Kasumi-1 (cell line): ENCODE measurements at regions not wholly inside any gene's neighbourhood (a gene's known extent, or its start where the extent isn't known, plus 50 kb on each side); places are given as distances from the start of the nearest gene placed in this dataset.
"Not testable (repeated sequence)": the region's sequence is repeated elsewhere in the genome, so short reads cannot be mapped to it uniquely, and the experiment has no call there.

Experiments used
- DNase-seq, 2 experiments: peaks; one replicate each; lab custom pipeline; 2025; lab: John Stamatoyannopoulos, UW

DNA sequence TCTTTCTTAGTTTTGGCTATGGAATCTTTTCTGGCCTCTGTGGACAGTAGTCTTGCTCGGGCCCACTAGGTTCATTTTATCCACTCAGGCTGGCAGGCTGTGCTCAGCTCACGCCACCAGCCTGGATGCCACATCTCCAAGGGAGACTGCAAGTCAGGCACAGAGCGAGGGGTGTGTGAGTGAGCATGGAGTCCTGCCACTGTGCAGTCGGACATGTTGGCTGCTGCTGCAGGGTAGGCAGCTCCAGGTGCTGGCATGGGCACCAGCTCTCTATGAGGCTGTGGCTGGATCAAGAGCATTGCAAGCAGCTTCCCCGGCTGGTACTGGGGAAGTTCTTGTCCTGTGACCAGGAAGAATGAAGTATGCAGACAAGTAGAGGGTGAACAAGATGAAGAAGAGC is 158.9 kb downstream of the PCTP start:
- DNase-seq = no peak

DNA sequence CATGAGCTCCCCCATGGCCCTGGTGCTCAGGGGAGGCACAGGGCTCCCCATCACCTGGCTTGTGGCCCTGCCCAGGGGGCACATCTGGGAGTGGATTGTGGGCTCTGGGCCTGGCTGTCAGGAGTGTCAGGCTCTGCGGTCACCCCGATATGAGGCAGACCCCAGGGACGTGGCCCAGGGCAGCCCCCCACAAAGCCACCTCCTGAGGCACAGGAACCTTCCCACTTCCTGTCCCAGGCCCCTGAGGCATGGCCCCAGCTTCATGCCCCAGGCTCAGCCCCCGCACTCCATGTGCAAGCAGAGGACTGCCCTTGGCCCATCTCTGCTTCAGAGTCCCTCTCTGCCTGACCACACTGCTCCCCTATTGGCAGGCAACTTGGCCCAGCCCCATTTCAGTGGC is 160.3 kb downstream of the PCTP start:
- DNase-seq = no peak

DNA sequence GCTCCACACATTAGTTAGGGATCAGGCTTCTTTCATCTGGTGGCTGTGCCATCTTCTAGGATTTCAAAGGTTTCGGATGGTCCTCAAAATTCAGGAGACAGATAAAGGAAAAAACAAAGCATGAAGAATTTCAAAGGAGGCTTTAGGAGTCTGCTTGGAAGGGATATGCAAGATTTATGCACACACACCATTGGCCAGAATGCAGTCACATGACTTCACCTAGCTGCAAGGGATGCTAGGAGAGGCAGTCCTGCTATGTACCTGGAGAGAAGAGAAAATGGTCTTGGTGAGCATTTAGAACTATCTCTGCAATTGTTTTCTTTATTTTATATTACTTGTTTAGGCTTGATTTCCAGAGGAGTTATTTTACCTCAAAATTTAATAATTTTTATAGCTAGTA is 174.6 kb downstream of the PCTP start:
- no peak for DNase-seq

DNA sequence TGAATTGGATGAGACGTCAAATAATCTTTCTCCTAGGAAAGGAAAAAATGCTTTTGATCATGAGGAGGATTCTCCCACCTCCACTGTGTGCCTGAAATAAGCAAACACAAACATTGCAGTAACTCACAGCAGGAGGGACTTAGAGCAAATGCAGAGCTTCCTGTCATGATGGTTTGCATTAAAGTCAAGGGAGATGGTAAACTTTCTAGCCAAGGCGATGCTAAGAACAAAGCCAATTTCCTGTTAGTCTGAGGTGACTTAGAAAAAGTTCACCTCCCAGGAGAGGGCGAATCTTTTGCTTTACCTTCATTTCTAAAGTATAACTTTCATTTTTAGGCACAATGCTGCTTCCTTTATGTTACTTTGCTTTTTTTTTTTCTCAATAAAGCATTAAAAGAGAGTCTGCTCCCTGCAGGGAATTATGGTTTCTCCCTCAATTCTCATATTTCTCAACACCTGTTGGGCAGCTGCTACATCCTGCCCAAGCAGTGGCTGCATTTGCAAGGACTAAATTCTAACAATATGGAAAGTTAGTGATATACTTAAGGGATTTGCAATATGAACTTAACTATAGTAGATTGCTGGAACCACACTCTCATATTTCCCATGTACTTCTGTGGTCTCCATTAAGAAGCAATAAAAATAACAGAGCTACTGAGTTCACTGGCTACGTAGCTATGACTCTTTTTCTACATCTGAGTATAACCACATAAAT is 175.6 kb downstream of the PCTP start:
- no peak for DNase-seq

DNA sequence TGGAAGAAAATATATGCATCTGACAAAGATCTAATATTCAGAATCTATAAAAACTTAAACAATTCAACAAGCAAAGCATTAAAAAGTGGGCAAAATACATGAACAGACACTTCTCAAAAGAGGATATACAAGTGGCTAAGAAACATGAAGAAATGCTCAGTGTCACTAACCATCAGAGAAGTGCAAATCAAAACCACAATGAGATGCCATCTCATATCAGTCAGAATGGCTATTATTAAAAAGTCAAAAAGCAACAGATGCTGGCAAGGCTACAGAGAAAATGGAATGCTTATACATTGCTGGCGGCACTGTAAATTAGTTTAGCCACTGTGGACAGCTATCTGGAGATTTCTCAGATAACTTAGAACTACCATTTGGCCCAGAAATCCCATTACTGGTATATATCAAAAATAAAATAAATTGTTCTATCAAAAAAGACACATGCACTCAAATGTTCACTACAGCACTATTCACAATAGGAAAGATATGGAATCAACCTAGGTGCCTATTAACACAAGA is 179.5 kb downstream of the PCTP start:
- DNase-seq = no peak

DNA sequence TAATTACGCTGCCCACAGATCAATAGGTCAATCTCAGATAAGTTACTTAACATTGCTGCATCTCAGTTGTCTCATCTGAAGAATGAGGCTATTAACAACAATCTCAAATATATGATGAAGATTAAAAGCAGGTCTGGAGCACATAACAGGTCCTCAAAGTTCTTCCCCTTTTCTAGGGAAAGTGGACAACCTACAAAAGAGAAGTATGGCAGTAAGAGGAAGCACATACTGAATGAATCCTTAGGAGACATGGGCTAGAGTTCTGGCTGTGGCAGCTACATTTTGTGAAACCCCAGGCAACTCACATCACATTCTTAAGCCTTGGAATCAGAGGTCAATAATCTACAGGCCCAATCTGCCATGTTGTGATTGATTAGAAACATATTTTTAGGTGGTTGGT is 180.6 kb downstream of the PCTP start:
- DNase-seq = peak; percentile 82 to 86

DNA sequence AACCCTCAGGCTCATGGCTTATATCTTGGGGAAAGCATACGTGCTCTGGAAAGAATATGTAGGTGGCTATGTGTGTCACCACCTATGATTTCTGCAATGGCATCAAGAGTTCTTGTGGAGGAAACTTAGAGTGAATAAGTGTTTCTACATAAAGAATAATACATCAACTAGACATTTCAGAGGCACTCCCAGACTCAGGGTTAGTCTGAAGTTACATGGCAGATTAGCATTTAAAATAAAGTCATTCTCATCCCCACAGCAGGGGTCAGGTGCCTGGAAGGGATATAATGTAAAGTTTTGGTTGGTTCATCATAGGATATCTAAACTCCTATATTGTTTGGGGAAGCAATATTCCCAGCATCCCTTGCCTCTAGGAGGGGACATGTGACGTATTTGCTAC is 182.1 kb downstream of the PCTP start:
- no peak for DNase-seq

DNA sequence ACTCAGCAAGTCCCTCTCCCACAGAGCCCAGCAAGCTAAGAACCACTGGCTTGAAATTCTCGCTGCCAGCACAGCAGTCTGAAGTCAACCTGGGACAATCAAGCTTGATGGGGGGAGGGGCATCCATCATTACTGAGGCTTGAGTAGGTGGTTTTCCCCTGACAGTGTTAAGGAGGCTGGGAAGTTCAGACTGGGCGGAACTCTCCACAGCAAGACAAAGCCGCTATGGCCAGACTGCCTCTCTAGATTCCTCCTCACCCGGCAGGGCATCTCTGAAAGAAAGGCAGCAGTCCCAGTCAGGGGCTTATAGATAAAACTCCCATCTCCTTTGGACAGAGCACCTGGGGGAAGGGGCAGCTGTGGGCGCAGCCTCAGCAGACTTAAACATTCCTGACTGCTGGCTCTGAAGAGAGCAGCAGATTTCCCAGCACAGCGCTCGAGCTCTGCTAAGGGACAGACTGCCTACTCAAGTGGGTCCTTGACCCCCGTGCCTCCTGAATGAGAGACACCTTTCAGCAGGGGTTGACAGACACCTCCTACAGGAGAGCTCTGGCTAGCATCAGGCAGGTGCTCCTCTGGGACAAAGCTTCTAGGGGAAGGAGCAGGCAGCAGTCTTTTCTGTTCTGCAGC is 188.4 kb downstream of the PCTP start:
- not testable (repeated sequence) for DNase-seq

DNA sequence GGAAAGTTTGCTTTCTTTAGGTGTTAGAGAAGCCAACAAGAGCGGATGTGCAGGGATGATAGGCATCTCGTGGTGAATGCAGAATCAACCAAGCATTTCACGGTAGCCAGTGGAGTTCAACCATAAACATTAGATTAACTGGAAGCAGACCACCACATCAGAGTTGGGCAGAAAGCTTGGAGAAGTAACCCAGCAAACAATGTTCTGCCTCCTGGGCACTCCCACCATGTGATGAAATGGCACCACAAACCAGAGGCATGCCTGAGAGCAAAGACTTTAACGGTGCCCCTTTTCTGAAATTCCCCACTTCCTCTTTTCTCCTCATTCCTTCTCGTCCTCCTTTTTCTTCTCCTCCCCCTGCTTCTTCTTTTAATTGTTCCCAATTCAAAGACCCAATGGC is 193.5 kb upstream of the ANKFN1 start:
- DNase-seq = peak; percentile 66 to 71

DNA sequence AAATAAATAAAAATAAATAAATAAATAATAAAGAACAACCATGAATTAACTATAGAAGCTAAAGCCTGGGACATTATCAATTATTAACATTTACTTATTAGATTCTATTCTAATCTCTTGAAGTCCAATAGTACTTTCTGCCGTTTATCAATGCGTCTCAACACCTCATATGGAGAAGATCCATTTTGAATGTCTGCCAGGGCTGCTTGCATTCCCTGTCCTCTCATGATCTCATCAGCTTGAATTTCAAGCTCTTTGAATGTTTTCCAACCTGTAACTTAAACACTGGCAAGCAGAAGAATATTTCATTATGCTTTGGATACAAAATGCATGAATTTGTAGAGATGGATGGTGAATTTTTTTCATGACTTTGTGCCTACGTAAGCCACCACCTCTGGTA is 191.9 kb upstream of the ANKFN1 start:
- DNase-seq = no peak

DNA sequence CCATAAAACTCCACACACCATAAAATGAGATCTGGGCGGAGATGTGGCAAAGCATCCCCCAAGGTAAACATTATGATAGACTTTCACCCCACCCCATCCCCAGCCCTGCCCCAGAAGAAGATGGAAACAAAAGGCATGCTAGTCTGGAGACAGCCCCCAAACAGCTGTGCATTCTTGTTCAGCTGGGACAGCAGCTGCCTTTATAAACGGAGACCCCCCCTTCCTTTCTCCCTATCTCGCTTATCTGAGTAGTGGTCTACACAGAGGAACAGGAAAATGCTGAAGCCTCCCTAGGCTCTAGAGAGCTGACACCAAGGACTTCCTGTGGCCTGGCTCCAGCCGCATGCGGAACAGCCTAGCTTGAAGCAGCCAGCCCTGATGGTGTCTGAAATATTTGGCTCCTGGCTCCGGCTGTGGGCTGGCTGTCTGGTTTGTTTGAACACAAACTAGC is 190.3 kb upstream of the ANKFN1 start:
- peak; percentile 58 to 61 for DNase-seq

DNA sequence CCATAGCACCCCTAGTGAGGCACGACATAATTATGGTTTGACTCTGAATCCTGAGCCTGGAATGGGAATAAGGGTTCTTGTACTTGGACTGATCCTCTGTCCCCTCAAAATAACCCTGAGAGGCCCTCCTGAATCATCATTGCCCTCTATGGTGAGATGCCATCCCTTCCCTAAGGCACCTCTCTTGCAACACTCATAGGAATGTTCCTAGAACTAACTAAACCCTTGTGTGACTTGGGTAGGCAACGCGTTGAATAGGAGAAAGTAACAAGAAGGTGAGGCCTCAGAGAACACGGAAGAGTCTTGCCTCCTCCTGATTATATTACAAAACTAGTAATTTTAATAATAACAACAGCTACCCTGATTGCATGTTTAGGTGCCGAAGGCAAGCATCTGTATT is 189.1 kb upstream of the ANKFN1 start:
- no peak for DNase-seq

DNA sequence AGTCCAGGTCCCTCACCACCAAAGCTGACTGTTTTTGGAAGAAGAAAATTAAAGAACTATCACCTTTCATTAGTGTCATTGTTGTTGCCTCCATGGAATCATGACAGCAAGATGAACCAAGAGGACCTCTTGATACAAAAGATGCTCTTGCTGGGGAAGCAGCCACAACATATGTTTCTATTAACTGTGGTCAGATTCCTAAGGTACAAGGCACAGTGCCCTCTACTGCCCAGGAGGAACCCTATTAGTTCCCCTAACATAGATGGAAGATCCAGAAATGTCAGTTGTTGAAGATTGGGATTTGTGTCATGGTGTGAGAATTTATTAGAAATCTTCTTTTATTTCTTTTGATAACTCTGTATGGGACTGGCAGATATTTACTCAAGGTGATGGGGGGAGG is 188.2 kb upstream of the ANKFN1 start:
- no peak for DNase-seq

DNA sequence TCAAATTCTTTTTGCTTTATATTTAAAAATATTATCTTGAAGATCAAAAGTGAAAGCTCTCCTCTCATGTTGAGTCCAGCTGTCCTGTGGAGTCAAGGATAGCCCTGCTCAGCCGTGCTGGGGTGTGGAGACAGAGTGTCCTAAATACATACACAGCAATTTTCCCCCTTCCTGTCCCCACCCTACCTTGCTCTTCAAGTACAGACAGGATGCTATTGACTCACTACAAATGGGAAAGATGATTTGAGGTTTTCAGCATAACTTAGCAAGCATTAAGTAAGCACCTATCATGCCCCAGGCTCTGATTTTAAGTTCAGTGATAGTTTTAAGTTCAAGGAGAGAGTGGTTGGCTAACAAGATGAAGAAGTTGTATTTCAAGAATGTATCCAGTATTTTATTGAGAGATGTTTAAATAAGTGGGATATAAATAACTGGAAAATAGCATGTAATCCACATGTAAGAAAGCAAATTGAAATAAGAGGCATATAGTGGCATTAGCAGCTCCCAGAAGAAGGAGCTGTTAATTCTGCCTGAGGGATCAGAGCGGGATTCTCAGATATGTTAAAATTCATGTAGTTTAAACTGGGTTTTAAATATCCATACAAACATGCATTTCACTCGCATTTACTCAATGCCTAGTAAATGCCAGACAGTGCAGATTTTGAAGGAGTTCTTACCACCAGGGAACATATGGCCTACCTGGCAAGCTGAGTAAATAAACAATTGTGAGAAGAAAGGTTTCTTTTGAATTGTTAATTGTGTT is 183.5 kb upstream of the ANKFN1 start:
- DNase-seq = no peak

DNA sequence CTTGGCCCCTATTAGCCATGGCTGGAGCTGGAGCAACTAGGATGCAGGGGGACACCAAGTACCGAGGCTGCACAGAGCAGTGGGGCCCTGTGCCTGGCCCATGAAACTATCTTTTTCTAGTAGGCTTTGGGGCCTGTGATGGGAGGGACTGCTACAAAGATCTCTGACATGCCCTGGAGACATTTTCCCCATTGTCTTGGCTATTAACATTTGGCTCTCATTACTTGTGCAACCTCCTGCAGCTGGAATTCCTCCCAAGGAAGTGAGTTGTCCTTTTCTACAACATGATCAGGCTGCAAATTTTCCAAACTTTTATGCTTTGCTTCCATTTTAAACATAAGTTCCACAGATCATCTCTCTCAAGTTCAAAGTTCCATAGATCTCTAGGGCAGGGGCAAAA is 174.7 kb upstream of the ANKFN1 start:
- DNase-seq = no peak

DNA sequence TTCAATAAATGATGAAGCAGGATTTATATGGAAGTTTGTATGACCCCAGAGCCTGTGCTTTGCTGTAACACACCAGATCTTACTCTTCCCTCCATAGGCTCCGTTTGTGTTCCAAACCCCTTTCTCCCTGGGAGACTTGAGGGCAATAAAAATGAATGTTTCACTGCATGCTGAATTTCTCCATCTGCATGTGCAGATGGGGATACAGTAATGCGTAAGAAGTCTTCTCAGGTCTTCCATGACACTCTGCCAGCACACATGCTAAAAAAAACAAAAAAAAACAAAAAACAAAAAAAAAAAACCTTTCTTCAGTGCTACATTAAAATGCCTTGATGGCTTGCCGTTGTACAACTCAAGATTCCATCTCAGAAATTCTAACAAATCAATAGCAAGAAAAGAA is 170.2 kb upstream of the ANKFN1 start:
- no peak for DNase-seq

DNA sequence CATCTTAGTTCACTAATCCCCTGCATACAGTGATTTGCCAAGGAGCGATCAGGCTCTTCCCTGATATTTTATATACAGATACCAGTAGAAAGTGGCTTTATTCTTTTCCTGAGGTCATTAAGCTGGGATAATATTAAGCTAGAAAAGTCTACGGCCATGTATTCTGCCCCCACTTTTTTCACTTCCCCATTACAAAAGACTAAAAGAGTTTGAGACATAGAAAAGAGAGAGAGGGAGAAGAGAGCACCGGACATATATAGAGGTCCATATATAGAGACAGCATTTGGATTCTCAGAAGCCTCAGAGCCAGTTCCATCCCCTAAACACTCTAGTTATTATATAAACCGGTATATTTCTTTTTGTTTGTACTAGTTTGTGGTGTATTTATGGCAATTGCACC is 166.5 kb upstream of the ANKFN1 start:
- DNase-seq = no peak

DNA sequence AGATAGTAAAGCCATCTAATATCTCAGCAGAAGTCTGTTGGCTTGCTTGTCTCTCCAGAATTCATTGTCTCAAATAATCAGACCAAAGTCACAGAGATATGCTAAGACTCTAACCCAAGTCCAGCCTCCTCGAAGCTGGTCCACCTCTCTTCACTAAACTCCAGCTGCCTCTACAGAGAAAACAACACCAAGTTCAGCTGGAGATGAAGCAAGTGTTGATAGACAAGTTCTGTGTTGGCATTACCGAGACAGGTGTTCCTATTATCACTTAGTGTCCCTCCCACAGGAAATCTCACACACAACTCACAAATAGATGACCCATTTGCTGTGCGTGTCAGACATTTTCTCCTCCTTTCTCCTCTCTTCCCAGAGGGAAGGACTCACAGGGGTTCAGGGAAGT is 164.4 kb upstream of the ANKFN1 start:
- DNase-seq = no peak

DNA sequence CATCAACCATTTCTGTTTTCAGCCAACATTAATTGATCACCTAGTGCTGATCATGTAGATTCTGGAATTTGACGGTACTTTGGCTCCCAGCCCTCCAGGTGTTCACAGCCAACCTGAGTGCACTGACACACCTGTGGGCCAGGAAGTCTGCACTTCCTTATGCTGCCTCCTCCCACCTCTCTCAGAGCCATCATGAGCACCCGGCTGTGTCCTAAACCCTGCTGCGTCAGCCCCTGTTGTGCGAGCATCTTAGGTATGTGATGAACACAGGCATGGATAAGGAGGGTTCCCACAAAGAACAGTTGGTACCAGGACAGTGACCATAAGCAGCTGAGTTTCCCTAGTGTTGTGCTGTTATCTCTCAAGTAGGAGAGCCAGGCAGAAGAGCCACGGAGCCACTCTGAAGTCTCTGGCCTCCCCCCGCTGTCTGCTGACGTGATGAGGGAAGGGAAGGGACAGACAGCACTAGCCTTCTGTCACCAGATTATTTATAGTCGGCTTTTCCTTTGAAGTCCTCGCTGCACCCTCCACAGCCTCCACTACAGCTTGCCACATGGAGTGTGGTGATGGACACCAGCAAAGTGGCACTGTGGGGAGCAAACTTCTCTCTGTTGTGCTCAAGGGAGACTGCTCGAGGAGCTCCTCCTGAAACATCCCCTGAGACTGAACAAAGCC is 162.8 kb upstream of the ANKFN1 start:
- DNase-seq = no peak

DNA sequence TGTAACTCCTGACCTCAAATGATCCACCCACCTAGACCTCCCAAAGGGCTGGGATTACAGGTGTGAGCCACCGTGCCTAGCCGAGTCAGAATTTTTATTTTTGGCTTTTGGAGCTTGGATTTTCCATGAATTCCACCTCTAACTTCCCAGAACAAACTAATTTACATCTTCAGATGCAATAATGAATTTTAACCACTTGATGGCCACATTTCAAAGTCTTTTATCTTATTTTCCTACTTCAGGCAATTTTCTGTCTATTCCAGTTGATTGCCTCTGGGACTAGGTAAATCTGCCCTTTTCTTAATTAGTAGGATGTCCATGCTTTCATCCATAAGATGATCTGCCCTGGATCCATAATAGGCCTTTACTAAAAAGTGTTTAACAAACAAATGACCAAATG is 156.4 kb upstream of the ANKFN1 start:
- peak in 1 of 2 experiments; percentile 19 for DNase-seq

DNA sequence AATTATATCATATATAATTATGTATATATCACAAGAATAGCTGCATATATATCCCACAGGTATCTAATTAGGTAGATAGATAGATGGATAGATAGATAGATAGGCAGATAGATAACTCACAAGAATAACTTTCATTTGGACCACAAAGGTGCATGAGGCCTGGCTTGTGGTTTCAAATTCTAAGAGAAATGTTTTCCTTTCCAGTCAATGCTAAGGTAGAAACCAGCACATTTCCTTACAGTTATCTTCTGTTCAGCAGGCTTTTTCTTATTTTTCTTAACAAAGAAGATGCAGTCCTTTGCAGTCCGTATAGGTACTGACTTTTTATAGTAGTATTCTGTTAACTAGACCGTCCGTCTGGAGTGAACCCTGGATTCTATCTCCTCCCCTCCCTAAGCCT is 152.9 kb upstream of the ANKFN1 start:
- DNase-seq = no peak

DNA sequence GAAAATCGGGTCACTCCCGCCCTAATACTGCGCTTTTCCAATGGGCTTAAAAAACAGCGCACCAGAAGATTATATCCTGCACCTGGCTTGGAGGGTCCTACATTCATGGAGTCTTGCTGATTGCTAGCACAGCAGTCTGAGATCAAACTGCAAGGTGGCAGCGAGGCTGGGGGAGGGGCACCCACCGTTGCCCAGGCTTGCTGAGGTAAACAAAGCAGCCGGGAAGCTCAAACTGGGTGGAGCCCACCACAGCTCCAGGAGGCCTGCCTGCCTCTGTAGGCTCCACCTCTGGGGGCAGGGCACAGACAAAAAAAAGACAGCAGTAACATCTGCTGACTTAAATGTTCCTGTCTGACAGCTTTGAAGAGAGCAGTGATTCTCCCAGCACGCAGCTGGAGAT is 150.6 kb upstream of the ANKFN1 start:
- not testable (repeated sequence) for DNase-seq
